ENCODE measurements at regions not wholly inside any gene's neighbourhood (a gene's known extent, or its start where the extent isn't known, plus 50 kb on each side); places are given as distances from the start of the nearest gene placed in this dataset.

GRCh38 chr19:30634131-30634830 lies 262.1 kb downstream of the ZNF536 start:
- DNase-seq (ENCODE audit: low spot score), result no peak

DNA sequence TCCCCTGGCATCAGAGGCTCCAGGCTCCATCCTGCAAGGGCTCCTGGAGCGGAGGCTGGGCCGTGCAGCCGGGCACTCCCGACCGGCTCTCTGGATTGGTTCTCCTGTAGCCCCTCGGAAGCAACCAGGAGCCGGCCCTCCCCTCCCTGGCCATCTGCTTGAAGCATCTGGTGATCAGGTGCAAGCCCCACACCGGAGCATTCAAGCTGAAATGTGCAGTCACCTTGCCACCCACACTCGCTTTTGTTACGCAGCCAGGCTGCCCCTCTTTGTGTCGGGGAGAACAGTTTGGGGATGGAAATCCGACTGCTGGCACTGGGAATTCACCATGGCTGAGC lies 258.8 kb downstream of the ZNF536 start:
- DNase-seq (ENCODE audit: low spot score), result no peak

DNA sequence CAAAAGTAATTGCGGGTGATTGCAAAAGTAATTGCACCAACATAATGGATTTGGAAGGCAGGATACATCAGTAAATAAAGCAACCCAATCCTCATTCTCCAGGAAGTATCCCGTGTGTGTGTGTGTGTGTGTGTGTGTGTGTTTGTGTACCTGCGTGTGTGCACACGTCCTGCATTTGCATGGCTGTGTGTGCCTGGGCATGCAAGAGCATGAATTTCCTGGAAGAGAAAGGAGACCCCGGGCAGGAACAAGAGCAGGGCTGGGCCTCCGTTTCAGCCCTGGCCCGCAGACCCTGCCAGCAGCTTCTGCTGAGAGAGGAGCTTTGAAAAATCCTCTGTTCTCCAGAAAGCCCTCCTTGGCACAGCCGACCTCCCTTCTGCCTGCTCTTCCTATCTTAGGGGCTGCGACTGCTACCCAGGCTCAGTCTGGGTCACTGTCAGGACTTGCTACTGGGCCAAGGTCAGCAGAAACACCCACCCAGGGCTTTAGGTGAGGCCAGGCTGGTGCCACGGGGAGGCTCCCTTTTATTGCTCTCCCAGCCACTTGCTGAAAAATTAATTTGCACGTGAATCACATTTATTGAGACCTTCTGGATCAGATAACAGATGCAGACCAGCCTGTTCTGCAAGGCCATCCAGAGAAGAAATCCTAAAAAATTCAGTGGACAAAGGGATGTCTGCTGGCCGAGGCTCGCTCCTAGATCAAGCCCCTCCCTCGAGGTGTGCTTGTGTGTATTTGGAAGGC lies 258.3 kb downstream of the ZNF536 start:
- no peak for DNase-seq (ENCODE audit: low spot score)

GRCh38 chr19:30629086-30629485 lies 256.9 kb downstream of the ZNF536 start:
- DNase-seq (ENCODE audit: low spot score), result no peak

- no peak for DNase-seq (ENCODE audit: low spot score)
Measured at GRCh38 chr19:30626626-30626966, 254.4 kb downstream of the ZNF536 start.

DNA sequence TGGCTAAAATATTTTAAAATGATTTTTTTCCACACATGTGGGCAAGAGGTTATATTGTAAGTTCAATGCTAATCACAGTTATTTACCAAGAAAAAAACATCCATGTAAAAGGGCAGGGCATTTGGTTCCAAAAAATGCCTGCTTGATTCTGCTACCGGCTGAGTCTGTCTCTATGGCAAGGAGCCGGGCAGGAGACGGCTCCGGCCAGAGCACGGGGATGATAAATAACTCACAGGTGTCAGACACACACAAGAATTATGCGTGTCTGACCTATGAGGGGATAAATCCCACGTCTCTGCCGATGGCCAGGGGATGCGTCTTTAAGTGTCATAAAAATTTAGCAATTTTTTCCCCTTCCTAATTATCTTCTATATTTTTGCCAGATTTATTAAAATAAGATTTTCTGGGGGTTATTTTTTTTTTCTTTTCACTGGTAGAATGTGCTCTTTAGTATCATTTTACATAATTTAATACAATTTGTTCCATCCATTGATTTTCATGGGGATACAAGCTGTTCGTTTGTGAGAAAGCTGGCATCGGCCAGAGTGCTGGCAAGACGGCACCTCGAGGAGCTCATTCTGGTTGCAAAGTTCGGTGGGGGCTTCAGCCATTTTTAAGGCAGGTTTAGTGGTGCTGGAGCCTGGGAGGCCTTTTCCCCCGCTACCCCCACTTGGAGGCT lies 253.9 kb downstream of the ZNF536 start:
- no peak for DNase-seq (ENCODE audit: low spot score)

DNA sequence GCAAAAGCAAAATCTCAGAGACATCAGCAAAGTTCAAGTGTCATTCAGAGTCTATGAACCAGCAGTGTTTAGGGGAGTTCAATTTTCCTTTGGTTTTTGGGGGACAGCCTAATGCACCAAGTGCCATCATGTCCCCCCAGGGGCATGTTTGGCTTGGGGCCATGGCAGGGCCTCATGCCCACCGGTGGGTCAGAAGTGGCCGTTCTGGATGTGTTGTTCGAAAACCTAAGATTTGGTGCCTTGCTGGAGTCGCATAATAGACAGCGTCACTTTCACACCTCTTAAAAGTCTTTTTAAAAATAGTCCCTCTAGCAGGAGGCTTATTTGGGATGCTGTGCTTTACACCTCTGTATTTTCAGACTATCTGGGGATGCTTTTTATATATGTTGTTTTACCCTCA lies 250.1 kb downstream of the ZNF536 start:
- no peak for DNase-seq (ENCODE audit: low spot score)

- no peak for DNase-seq (ENCODE audit: low spot score)
Measured at GRCh38 chr19:30621326-30621920, 249.2 kb downstream of the ZNF536 start.

GRCh38 chr19:30620354-30620753 lies 248.2 kb downstream of the ZNF536 start:
- DNase-seq (ENCODE audit: low spot score), result no peak

- no peak for DNase-seq (ENCODE audit: low spot score)
Measured at GRCh38 chr19:30609656-30610270, 237.6 kb downstream of the ZNF536 start.

- no peak for DNase-seq (ENCODE audit: low spot score)
Measured at GRCh38 chr19:30608471-30608870, 236.3 kb downstream of the ZNF536 start.
